Spleen (tissue), 7 donors: ENCODE measurements at regions not wholly inside any gene's neighbourhood (a gene's known extent, or its start where the extent isn't known, plus 50 kb on each side); places are given as distances from the start of the nearest gene placed in this dataset.

Source experiments
- CTCF ChIP-seq, 11 experiments: fragments of 200-600 bp in 7 of 11; fragments of 450-650 bp in 4 of 11; sonication (generic) in 4 of 11; IDR thresholded peaks in 8 of 11; conservative IDR thresholded peaks in 3 of 11; 1 replicate in 7 of 11; 2 replicates in 4 of 11; pipeline versions ENCODE4 v1.4.0 to v1.8.0; 2016 to 2021; ENCODE audit warnings: antibody characterized with exemption in 11 of 11, inconsistent platforms in 4 of 11, mild to moderate bottlenecking in 1 of 11
- POLR2A ChIP-seq, 3 donors: fragments of 450-650 bp; IDR thresholded peaks; one replicate each; pipeline ENCODE4 v1.5.1; 2017; ENCODE audit warnings: antibody characterized with exemption in 3 of 3, mild to moderate bottlenecking in 1 of 3
- donor health status: DM: no; HTN: no; CAD: no; lungs with moderate emphysema.
- donor health status: DM: no; HTN: no; CAD: no.
- donor health status: DM: no; HTN: no; CAD: no.

DNA sequence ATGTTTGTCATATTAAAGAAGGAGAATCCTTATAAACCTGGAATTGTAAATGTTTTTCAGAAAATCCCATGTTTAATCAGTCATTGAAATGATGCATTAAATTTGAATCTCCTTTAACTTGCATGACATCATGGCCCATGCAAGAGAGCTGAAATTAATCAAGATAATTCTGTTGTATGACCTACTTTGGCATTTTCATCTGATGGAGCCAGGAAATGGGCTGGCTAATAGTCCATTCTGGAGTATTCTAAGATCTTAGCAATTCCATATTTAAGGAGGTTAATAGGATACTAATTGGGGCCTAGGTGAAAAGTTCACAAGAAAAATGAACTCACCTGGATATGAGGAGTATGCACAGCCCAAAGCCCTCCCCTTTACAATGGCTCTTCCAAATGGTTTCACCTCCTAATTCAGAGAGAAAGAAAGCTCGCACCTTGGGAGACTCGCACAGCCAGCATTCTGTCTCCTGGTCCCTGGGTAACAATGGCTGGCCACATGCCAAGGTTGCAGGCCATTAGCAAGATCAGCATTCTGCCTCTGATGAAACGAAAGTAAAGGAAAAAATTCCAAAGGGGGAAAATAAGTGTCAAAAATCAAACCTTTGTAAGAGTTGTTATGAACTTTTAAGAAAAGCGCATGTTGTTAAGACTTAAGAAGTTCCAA is 786.4 kb downstream of the MCTP2 start:
- TF ChIP-seq CTCF (IDR thresholded peaks at IDR 0.05 in 8 of 11, conservative IDR thresholded peaks at IDR 0.05 in 3 of 11) (no peak), POLR2A (IDR thresholded peaks at IDR 0.05) (no peak)
